C4-2B (cell line): ENCODE measurements at regions not wholly inside any gene's neighbourhood (a gene's known extent, or its start where the extent isn't known, plus 50 kb on each side); places are given as distances from the start of the nearest gene placed in this dataset.

Experiments used
- CTCF ChIP-seq: fragments of 450-650 bp; conservative IDR thresholded peaks from 2 replicates; pipeline ENCODE4 v1.5.1; 2017; ENCODE audit warnings: mild to moderate bottlenecking
- ZFX ChIP-seq: fragments of 450-650 bp; IDR thresholded peaks from 2 replicates; pipeline ENCODE4 v1.6.1; 2017

- no peak for TF ChIP-seq CTCF
- TF ChIP-seq ZFX = no peak
Measured at GRCh38 chr2:49780949-49781348, 626.6 kb upstream of the FSHR start.
